ENCODE measurements at regions not wholly inside any gene's neighbourhood (a gene's known extent, or its start where the extent isn't known, plus 50 kb on each side); places are given as distances from the start of the nearest gene placed in this dataset.

- no peak for DNase-seq (ENCODE audit: extremely low read depth, low read depth)
- no peak for TF ChIP-seq CTCF (IDR thresholded peaks at IDR 0.05; ENCODE audit: low read depth, low read length)
Measured at GRCh38 chr2:196463706-196464105, 175.8 kb upstream of the CCDC150 start.

- TF ChIP-seq CTCF (IDR thresholded peaks at IDR 0.05; ENCODE audit: low read depth, low read length): no peak
- DNase-seq (ENCODE audit: extremely low read depth, low read depth): no peak
Measured at GRCh38 chr2:196464311-196464710, 175.2 kb upstream of the CCDC150 start.

GRCh38 chr2:196466581-196466980 is 172.9 kb upstream of the CCDC150 start:
- no peak for TF ChIP-seq CTCF (IDR thresholded peaks at IDR 0.05; ENCODE audit: low read depth, low read length)

GRCh38 chr2:196468394-196468793 is 171.1 kb upstream of the CCDC150 start:
- TF ChIP-seq CTCF (IDR thresholded peaks at IDR 0.05; ENCODE audit: low read depth, low read length): no peak
- no peak for DNase-seq (ENCODE audit: extremely low read depth, low read depth)

More at GRCh38 chr2:196466581-196466980, 172.9 kb upstream of the CCDC150 start:
- no peak for DNase-seq (ENCODE audit: extremely low read depth, low read depth)

- TF ChIP-seq CTCF (IDR thresholded peaks at IDR 0.05; ENCODE audit: low read depth, low read length): no peak
Measured at GRCh38 chr2:196473617-196474016, 165.9 kb upstream of the CCDC150 start.

GRCh38 chr2:196475611-196476010 is 163.9 kb upstream of the CCDC150 start:
- TF ChIP-seq CTCF (IDR thresholded peaks at IDR 0.05; ENCODE audit: low read depth, low read length): no peak
- DNase-seq (ENCODE audit: extremely low read depth, low read depth): no peak

More at GRCh38 chr2:196473617-196474016, 165.9 kb upstream of the CCDC150 start:
- DNase-seq (ENCODE audit: extremely low read depth, low read depth): no peak

GRCh38 chr2:196478588-196478987 is 160.9 kb upstream of the CCDC150 start:
- no peak for TF ChIP-seq CTCF (IDR thresholded peaks at IDR 0.05; ENCODE audit: low read depth, low read length)
- DNase-seq (ENCODE audit: extremely low read depth, low read depth): no peak
